Activated CD8-positive, alpha-beta memory T cell treated with anti-CD3 and anti-CD28 coated beads, Interleukin-2, amount 50 U/mL, for 48 hours (primary cell): ENCODE measurements at regions not wholly inside any gene's neighbourhood (a gene's known extent, or its start where the extent isn't known, plus 50 kb on each side); places are given as distances from the start of the nearest gene placed in this dataset.

Experiments used
- DNase-seq: peaks from one replicate; pipeline ENCODE4 v3.0.0-alpha.2; 2020

DNA sequence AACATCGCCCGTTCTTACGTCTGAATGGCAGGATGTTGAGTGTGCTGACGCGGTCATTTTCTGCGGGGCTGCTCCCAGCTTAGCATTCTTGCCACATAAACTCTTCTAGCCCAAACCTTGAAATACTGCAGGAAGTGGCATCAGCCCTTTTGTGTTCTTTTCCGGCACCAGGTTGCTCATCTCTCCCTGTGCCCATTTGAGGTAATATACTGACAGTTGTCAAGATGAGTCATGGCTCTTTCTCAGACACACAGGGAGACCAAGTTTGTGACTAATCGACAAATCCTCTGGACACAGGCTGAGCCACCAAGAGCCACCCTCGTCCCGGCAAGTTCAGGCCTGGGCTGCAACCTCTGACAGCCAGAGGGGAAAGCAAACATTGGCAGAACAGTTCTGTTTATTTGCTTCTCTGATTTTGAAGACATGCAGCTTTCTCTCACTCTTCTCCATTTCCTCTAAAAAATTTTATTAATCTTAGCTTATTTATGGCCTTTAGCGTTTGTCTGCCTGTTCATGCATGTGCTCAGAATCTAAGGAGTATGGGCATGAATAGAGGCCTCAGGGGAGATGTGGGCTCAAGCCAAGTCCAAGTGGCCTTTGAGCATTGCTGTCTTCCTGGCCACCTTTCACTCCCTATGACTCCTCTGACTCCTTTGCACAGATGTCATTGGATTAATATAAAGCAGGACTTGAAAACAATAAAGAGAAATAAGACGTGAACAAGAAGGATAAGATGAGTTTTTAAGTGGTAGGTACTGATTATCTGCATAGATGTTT lies 328.2 kb upstream of the JAG1 start:
- no peak for DNase-seq

DNA sequence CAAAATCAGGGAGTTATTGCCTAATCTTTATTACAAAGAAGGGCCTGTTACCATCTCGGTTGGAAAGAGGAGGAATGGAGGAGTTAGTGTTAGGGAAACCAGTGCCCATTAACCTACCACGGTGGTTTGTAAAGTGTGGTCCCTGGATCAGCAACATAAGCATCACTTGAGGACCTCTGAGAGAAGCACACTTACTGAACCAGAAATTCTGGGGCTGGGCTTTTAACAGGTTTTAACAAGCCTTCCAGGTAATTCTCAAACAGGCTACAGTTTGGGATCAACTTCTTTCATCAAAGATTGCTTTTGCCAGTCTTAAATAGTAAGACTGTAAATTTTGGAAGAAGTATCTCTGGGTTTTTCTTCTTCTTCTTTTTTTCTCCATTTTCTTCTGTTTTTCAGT lies 329.5 kb upstream of the JAG1 start:
- no peak for DNase-seq

DNA sequence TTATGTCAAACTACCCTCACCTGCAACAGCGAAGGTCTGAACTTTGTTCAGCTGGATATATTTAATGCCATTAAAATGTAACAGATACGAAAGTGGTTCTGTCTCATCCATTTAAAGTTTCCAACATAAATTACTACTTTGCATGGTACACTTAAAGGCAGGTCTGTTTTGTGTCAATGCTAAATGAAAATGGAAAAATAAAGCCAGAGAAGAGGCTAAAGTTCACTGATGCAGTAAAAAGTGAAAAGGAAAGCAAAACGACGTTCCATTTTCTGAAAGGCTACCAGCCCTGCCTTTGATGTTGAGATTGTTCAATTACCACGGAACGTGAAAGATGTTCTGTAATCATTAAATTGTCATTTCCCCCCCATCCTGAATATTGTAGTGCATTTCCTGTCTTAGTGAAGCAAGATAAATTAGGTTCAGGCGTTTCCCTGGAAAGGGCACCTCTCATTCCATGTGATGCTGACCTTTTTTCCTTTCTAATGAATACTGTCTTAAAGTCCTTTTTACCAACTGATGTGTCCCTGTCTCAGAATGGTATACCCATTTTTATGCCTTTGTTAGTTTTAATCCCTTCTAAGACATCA lies 334.7 kb upstream of the JAG1 start:
- DNase-seq = no peak

DNA sequence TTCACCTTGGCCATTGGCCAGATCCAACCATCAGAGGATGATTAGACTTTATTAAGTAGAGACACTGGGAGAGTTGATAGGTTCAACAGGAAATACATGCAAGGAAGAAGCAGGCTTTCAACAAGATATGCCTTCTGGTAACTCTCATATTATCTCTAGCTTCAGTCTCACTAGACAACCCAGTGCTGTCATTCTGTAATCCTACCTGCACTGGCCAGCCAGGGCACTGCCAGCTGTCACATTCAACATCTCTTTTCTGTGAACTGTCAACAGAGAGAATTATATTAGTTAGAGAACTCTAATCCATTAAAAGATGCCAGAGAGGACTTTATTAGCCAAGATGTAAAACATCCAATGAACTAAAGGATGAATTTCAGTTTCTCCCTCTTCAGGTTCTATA lies 337.9 kb upstream of the JAG1 start:
- DNase-seq = no peak

DNA sequence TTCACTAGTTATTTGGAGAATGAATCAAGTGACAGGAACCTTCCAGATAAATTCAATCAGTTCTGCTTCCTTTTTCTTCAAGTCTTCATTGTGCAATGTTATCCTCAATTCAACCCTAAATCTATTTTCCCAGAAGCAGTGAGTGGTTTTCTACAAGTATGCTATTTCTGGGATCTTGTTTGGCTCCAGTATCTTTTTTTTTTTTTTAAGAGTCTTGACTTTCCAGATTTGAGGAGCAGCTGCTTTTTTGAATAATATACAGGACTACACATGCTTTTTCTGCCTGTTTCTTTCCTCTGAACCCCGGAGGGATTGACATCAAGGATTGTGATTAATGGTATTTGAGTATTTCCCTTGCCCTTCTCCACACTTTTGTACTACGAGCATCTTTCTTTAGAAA lies 339.2 kb upstream of the JAG1 start:
- no peak for DNase-seq

DNA sequence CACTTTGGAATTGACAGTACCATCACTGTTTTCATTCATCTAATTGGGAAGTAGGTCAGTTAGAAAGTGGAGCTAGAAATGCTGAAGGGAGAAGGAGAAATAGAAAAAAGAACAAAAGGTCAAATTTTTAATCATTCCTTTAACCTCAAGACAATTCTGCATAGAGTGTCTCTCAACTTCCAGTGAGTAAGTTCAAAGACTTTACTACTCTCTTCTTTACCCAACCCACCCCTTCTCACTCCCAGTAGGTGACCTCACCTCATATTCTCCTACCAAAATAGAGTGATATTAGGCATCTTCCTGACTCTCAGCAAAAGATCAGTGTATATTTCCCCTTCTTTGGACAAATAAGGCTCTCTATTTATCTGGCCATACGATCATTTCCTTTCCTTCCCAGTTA lies 340.0 kb upstream of the JAG1 start:
- DNase-seq = no peak

DNA sequence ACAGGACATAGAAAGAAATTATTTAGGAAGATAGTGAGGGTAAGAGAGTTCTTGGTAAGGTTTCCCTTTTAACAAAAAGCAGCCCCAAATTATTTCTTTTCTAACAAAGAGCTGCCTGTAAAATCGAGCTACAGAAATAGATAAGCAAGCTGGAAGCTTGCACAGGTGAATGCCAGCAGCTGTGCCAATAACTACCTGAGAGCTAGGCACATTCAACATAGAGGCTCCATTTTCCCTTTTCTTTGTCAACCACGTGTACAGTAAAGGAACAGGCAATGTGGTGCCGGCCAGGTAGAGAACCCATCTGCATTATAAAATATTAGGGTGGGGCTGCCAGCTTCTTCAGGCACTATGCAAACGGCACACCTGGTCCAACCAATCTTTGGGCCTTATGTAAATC lies 341.6 kb upstream of the JAG1 start:
- DNase-seq = no peak

DNA sequence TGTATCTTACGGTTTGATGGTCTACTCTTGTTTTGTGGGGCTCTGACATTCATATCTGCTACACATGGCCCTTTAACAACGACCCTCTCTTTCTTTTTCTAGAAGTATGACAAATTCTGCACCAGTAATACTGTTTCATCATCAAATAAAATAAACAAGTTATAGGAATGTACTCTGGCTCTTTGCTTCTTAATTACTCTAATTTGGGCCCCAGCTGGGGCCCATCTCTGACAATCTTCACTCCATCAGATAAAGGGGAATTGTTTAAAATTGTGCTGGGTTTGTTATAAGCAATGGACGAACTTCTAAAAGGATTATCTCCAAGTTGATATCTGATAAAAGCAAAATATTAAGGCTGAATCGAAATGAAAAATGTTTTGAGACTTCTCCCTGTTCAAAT lies 343.6 kb upstream of the JAG1 start:
- DNase-seq = no peak

DNA sequence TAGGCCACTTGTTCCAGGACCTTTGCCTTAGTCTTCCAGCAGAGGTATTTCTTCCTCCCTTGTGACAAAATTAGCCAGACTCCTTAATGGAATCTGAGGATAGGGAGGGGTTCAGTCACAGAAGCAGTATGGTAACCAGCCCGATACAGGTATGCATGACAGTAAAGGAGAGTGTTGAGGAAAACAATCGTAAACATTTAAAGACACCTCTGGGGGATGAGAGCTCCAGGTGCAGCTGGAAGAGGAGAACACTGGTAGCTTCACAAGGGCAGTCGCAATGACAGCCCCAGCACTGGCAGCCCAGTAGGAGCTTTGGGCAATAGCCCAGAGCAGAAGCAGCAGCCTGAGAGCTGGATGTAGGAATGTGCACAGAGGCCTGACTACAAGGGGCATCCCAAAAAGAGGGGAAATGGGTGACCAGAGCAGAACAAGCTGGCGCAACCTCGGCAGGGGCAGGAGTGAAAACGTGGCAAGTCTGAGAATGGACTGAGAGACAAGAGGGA lies 344.9 kb upstream of the JAG1 start:
- no peak for DNase-seq

DNA sequence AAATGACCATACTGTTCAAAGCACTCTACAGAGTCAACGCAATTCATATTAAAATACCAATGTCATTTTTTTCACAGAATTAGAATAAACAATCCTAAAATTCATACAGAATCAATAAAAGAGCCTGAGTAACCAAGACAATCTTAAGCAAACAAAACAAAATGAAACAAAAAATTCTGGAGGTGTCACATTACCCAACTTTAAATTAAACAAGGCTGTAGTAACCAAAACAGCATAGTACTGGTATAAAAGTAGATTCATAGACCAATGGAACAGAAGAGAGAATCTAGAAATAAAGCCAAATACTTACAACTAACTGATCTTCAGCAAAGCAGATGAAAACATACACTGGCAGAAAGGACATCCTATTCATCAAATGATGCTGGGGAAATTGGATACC lies 346.9 kb upstream of the JAG1 start:
- DNase-seq = no peak

DNA sequence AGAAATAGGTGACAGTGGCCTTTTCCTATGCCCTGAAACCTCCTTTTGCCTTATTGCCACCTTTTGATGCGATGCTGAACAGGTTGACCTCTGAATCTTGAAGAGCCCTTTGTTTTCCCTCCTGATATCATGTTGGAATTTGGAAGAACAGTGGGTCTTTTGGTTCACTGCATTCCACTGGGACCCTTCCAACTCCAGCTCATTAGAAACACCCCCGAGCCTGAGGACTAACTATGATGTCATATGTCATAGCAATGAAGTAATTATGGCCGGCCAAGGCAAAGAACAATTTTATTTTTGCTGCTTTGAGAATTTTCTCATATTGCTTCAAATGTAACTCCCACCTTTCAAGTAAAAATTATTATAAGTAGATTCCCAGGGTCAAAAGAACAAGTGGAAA lies 353.4 kb upstream of the JAG1 start:
- DNase-seq = no peak

DNA sequence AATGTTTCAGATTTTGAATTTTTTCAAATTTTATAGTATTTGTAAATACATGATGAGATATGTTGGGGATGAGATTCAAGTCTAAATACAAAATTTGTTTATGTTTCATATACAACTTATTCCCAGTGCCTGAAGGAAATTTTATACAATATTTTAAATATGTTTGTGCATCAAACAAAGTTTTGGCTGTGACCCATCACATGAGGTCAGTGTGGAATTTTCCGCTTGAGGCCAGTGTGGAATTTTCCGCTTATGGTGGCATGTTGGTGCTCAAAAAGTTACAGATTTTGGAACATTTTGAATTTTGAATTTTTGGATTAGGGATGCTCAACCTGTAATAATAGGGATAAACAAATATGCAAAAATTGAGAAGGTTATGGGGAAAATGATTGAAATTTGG lies 356.6 kb upstream of the JAG1 start:
- no peak for DNase-seq

DNA sequence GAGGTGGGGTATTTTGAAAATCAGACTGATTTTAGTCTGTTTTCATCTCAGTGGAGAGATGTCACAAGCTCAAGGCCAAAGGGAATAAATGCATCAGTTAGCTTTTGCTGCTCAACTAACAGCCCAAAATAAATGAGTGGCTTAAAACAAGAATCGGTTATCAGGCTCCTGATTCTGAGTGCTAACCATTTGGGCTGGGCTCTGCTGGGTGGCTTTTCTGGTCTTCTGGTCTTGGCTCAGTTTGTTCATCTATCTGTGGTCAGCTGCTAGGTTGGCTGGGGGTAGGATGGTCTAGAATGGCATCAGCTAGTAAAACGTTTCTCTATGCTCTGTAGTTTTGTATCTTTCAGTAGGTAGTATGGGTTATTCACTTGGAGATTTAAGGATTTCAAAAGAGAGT lies 357.5 kb upstream of the JAG1 start:
- DNase-seq = no peak

DNA sequence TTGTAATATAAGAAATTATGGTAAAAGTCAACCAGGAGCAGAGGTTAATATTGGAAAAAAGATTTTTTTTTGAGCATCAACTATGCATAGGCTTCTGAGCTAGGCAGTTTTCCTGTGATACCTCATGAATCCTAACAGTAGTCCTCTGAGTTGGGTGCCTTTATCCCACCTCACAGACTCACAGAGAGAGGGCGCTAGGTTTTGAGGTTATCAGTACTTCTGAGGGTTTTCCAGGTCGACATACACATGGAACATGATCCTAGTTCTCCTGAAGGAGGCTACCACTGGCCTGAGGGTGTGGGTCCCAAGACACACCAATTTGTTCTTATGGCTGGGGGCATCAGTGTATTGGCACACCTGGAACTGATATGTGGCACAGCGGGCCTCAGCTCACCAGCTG lies 358.8 kb upstream of the JAG1 start:
- no peak for DNase-seq

DNA sequence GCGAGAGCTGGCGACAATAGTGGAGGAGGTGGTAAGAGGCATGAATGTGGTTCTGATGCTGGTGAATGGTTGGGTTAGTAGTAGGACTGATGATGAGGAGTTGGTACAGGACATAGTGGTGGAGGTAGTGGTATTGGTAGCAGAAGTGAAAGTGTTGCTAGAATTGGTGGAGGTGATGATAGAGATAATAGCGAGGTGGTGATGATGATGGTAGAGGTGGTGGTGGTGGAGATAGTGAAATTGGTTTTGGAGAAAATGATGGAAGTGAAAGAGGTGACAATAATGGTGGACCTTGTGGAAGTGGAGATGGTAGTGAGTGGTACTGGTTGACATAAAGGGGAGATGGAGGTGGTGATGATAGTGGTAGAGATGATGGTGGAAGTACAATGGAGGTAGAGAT lies 360.2 kb upstream of the JAG1 start:
- DNase-seq = no peak

DNA sequence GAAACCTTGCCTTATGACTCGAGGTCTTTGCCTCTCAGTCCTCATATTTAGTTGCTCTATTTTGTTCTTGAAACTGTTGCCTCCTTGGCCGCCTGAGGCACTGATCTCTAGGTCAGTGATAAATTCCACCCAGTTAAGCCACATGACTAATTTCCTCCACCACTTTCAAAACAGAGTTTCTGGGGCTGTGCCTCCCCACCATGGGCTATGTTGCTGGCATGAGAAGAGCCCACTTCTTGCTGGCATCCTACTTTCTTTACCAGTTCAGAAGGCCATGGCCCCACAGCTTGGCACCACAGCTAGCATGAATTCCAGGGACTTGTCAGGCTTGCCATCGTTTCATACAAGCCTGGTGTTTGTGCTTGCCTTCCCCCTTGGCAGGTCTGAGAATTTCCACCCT lies 361.4 kb upstream of the JAG1 start:
- DNase-seq = no peak

DNA sequence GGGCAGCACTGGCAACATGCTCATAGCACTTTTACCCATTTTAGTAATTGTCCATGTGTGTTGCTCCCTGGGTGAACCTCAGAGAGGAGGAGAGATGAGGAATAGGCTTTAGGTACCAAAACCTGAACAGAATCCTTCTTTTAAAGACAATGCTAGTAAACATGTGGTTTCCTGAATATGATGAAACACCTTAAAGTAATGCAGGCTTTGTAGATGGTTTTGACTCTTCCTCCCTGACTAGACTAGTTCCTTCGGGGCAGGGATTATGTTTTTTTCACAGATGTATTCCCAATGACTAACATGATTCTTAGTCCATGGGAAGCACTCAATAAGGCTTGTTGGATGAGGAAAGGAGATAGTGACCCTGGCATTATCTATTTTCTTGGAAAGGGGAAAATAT lies 367.6 kb upstream of the JAG1 start:
- no peak for DNase-seq

DNA sequence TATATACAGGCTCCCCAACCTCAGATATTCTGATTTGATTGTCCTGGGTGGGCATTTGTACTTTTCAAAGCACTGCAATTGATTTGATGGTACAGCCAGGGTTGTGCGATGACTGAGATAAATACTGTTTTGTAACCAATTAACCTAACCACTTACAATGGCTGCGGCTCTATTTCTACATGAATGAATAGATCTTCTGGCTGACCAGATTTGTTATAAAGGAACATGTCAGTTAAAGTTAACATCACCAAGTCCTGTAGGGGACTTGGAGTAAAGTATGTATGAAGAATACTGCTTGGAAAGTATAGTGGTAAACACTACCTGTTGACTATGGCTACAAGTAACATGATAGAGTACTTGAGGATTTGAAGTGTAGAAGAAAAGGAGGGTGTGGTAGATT lies 369.2 kb upstream of the JAG1 start:
- no peak for DNase-seq

DNA sequence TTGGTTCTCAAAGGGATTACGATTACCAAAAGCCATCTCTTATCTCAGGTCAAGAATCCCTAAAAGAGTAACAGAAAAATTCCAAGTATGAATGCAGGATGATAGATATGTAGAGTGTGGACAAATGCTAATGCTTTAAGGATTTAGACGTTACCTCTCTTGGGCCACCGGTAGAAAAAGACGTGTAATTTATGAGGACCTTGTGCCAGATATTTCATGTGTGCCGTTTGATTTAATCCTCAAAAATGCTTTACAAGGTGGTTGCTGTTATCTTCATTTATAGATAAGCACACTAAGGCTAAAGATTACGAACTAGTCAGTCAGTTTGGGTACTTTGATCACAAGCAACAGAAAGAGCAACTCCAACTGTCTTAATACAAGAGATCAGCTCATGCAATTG lies 370.8 kb upstream of the JAG1 start:
- no peak for DNase-seq

DNA sequence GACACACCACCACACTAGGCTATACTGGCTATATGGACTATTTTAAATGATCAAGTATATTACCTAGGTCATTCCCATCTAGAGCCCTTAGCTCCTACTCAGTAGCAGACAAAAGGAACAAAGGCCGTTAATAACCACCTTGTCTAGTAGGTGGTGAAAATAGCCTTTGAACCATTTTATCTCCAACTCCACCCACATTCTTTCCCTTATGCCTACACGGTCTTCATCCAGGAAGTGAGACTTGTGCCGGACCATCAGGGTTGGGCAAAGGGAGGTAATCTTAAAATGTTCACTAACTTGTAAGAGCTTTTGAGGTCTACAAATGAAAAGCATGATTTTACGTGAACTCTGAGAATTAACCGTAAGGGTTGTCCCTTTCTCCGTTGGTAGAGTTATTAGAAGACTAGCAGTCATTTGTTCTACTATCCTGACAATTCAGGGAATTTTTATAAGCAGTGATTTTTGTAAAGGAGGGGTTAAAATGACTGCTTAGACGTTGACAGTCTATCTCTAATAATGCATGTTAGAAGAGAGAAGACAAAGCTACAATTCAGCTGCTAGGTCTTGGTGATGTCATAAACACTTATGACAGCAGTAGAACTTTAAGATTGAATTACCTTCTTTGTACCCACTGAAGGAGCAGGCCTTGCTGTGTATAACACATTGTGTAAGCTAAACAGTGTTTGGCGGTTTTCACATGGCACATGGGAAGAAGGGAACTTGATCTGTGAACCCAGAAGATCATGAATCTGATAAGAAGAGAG lies 371.8 kb upstream of the JAG1 start:
- no peak for DNase-seq

DNA sequence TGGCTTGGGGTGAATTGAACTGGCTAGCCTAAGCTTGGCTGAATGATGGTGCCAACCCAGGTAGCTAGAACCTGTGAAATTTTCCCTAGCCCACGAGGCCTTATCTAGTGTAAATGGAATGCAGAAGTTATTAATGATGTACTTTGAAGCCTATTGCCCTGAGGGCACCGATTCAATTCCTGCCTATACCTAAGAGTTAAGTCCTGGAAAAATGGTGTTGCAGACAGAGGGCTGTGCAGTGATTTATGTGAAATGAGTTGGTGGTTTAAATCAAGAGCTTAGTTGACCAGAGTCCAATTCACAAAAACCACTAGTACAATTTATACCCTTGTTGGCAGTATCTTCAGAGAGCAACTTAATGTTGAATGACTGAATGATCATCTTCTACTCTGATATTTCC lies 373.8 kb upstream of the JAG1 start:
- no peak for DNase-seq

DNA sequence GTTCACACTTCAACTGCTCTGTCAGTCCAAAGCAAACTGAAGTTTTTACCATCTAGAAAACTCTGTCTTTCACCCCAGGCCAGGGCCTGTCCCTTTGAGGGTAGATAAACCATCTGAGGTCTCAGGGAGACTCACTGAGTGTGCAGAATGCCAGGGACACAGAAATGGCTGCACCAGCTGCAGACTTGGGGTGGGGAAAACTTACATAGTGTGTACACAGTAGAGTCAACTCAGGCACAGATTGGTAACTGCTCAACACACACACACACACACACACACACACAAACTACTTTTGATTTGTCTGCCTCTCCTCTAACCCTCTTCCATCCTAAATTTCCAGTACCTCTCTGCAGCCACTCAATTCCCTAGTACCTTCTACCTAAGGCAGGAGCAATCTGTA lies 374.9 kb upstream of the JAG1 start:
- no peak for DNase-seq

DNA sequence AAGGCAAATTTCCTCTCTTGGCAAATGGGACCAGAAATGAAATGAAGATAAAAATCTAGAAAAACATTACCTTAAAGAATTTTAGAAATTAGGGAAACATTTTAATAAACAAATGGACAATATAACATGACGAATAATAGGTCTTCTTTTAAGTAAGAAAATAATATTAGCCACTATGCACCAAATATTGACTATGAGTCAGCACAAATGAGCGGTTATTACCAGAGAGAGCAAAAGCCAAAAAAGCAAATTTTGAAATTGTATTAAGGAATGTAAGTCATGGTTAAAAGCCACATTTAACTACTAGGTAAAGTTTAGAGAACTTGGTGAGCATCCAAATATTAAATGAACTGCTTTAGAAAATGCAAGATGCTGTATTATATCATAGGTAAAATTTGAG lies 376.6 kb upstream of the JAG1 start:
- DNase-seq = no peak

DNA sequence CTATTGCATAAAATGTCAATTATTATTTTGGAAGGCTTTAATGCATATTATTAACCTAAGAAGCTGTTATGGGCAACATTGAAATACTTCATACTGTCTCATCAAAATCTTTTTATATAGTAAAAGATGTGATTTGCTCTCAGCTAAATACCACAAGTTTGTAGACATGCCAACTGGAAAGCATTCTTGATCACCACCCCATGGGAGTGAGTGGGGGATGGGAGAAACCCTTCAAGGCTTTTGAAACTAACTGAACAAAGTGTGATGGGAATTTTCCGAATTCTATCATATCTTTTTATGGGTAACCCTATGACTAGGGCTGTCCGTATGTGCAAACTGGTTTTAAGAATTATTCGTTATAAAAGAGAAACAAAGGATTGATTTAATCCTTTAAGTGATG lies 377.3 kb upstream of the JAG1 start:
- DNase-seq = no peak
